Motor neuron (in vitro differentiated cells): ENCODE measurements at regions not wholly inside any gene's neighbourhood (a gene's known extent, or its start where the extent isn't known, plus 50 kb on each side); places are given as distances from the start of the nearest gene placed in this dataset.

Experiments used
- ATAC-seq, 8 experiments: fragments of 200-7000 bp; cut with Tn5 transposase; replicated peaks in 6 of 8; 2 replicates each; pipeline ENCODE4 v1.8.0; 2021; ENCODE audit warnings: mild to moderate bottlenecking in 8 of 8, moderate library complexity in 8 of 8
- H3K27ac ChIP-seq, 2 donors: fragments of 250-450 bp; sonication (Bioruptor Pico); 2 replicates each; pipeline ENCODE4 v1.9.0; 2021; ENCODE audit warnings: antibody characterized with exemption in 2 of 2, mild to moderate bottlenecking in 2 of 2, moderate library complexity in 1 of 2
- H3K4me1 ChIP-seq, 2 donors: fragments of 250-450 bp; sonication (Bioruptor Pico); replicated peaks in 1 of 2; 2 replicates each; pipeline ENCODE4 v1.6.1; 2021; ENCODE audit warnings: antibody characterized with exemption in 2 of 2, mild to moderate bottlenecking in 2 of 2, moderate library complexity in 1 of 2
- H3K4me3 ChIP-seq, 5 donors: fragments of 250-450 bp; sonication (Bioruptor Pico); 2 replicates each; pipeline ENCODE4 v1.9.0; 2021; ENCODE audit warnings: antibody characterized with exemption in 5 of 5, mild to moderate bottlenecking in 5 of 5, moderate library complexity in 4 of 5
- WGBS, 10 experiments: fragments of 450-650 bp; shearing (Covaris generic); methylation state at CpG; one replicate each; pipeline ENCODE4 v1.0.0; 2022; 5-methylcytosine and 5-hydroxymethylcytosine counted together
- in situ Hi-C, 9 experiments: fragments of 400-800 bp; cut with MboI; loops; one replicate each; pipeline ENCODE4 v1.15.0; 2021; ENCODE audit warnings: low sequenced_read_pairs in 9 of 9, low pct_unique_long_range_greater_than_20kb in 2 of 9; ENCODE audit not compliant: unreplicated experiment in 9 of 9

DNA sequence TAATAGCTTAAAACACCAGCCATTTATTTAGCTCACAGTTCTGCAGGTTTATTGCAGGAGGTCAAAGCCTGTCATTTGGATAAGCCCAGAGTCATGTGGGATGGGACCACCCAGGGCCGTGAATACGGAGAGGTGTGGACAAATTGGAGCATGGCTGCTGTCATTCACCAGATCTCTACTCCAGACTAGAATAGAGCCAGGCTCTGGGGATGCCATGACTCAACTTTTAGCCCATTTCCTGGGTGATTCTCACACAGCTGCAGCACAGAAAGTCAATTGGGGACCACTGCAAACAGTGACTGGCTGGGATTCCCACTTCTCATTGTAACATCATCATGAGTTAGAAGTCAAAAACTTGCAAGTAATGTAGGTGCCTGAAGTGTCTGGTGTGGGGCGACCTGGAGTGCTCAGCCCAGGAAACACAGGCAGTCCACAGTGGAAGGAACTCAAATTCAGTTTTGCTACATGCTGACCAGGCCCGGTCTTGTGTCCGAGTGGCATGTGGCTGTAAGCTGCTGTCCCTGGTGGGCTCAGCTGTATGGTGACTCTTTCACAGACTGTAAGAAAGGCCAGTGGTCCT lies 174.3 kb downstream of the SCP2D1 start:
- H3K27ac ChIP-seq: no peak overlapping the region
- in situ Hi-C loops: no loop called here
- H3K4me3 ChIP-seq: no peak overlapping the region
- WGBS, 10 experiments: 86 to 100% (median 95%) methylated on average over 1 to 3 of the region's 5 CpGs; no CpG with 5 or more reads in 6 of the 10 experiments
- H3K4me1 ChIP-seq: no peaks in the 10 kb centered on the region
- ATAC-seq: no peak

DNA sequence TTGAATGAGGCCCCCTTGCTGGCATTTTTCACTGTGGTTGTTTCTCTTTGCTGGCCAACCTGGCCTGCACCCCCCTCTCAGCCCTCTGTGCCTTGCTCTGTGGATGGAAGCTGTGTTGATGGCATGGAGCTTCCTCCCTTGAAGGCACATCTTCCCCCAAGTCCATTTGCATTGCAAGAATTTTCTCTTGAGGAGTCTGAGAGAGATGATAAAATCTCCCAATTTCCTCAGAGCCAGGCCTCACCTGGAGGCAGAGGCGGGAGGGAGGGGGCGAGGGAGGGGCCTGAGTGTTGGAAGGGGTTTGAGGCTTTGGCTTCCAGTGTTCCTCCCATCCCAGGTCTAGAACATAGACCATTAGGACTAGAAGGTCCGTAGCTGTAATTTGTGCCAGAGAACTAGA lies 175.1 kb downstream of the SCP2D1 start:
- Histone ChIP-seq H3K27ac (no peak overlapping the region), H3K4me1 (no peaks in the 10 kb centered on the region), H3K4me3 (no peak overlapping the region)
- 60% methylated on average over 1 of the region's 3 CpGs; no CpG with 5 or more reads in 9 of the 10 experiments for WGBS, 10 experiments
- in situ Hi-C loops: no loop called here
- no peak for ATAC-seq

DNA sequence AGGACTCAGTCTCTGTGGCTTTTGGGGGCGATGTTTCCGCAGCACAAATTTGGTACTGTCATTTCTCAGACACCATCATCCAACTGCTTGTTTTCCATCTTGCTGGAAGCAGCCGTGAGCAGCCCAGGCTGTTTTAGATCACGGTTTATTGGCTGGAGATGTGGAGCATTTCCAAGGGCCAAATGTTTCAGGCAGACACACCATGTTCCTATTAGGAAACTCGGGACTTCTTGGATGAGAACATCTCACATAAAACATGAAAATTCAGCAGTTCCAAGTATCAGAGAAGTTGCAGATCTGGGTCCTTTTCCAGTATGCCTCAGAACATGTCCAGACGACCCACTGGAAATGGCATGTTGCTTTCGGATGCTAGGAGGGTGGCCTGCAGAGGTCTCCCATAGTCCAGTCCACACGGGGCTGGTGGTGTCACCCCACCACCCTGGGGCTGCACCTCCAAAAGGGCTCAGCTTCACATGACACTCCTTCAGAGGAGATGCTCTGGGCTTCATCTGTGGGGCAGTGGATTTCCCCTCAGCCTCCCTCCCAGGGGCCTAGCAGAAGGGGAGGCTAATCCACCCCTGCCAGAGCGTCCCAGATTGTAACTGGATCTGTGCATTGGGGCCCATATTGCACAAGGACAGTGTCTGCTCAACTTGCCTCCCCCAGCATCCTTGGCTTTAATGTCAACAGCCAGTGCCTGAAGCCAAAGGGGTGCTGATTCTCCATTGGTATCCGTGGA lies 176.3 kb downstream of the SCP2D1 start:
- in situ Hi-C loops: no loop called here
- ATAC-seq: peak in 1 of 8 experiments; percentile 26
- H3K4me1 ChIP-seq: no peaks in the 10 kb centered on the region
- WGBS, 10 experiments: 0 to 93% (median 64%) methylated on average over 2 to 9 of the region's 10 CpGs; no CpG with 5 or more reads in 2 of the 10 experiments
- no peak overlapping the region for H3K4me3 ChIP-seq
- H3K27ac ChIP-seq: no peak overlapping the region

- ATAC-seq: no peak
- WGBS, 10 experiments: 0 to 67% (median 25%) methylated on average over 1 to 2 of the region's 2 CpGs; no CpG with 5 or more reads in 5 of the 10 experiments
- in situ Hi-C loops: no loop called here
Observed at GRCh38 chr20:18991012-18991411, 177.4 kb downstream of the SCP2D1 start.

DNA sequence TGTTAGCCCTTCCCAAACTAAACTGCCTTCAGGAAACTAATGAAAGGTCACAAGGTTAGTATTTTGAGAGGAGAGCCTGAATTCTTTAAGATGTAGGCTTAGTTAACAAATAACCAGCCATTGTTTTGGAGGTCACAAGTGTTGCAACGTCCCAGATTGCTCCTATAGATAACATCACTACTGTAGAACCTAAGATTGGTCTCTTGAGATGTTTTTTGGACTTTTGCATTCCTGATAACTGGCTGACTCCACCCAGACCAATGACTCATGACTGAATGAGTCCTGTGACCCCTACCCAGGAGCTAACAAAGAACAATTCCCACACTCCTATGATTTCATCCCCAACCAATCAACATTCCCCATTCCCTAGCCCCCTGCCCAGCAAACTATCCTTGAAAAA lies 178.8 kb downstream of the SCP2D1 start:
- H3K27ac ChIP-seq: no peak overlapping the region
- ATAC-seq: peak in 2 of 8 experiments; percentile 45 to 69
- H3K4me1 ChIP-seq: no peaks in the 10 kb centered on the region
- no peak overlapping the region for H3K4me3 ChIP-seq
- 17 to 50% (median 17%) methylated on average over 1 of the region's 1 CpG; no CpG with 5 or more reads in 6 of the 10 experiments for WGBS, 10 experiments
- in situ Hi-C loops: no loop called here

More at GRCh38 chr20:18991012-18991411, 177.4 kb downstream of the SCP2D1 start:
- Histone ChIP-seq H3K4me3 (no peak overlapping the region), H3K4me1 (no peaks in the 10 kb centered on the region), H3K27ac (no peak overlapping the region)

DNA sequence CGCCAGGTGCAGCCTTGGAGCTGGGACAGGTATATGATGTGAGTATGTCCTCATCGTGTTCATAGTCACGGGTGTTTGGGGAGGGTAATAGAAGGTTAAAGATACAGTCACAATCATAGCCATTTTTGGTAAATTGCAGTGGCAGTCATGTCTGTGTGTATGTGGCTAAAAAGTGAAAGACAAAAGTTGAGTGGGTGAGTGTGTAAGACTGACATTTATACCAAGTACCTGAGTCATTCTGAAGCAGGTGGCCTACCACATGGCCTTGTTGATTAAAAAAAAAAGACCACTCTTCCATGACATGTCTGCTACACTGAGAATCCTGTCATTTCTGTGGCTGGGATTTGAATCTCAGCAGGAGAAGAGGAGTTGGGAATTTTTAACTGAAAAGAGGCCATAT lies 181.9 kb downstream of the SCP2D1 start:
- Histone ChIP-seq H3K27ac (no peak overlapping the region), H3K4me3 (no peak overlapping the region), H3K4me1 (no peaks in the 10 kb centered on the region)
- ATAC-seq: no peak
- WGBS, 10 experiments: 0 to 100% (median 67%) methylated on average over 1 to 3 of the region's 3 CpGs; no CpG with 5 or more reads in 6 of the 10 experiments
- in situ Hi-C loops: no loop called here

DNA sequence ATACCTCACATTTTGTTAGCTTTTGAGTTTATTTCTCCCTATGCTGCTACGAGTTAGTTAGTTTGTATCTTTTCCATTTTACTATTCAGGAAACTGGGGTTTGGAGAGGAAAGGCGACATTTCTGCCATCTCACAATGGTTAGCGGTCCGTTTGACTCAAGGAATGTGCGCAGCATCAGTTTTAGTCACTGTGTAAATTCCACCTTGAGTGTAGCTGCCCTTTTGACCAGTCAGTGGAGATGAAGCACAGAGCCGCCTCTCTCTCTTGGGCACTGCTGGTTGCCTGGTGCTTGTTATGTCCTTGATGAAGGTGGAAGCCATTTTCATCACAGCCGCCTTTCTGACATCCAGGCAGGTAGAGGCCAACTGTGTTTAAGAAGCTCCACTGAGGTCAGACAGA lies 185.5 kb downstream of the SCP2D1 start:
- H3K4me3 ChIP-seq: no peak overlapping the region
- in situ Hi-C loops: no loop called here
- no peak for ATAC-seq
- no peak overlapping the region for H3K27ac ChIP-seq
- H3K4me1 ChIP-seq: no peaks in the 10 kb centered on the region
- 43 to 100% (median 90%) methylated on average over 1 to 7 of the region's 7 CpGs; no CpG with 5 or more reads in 1 of the 10 experiments for WGBS, 10 experiments

DNA sequence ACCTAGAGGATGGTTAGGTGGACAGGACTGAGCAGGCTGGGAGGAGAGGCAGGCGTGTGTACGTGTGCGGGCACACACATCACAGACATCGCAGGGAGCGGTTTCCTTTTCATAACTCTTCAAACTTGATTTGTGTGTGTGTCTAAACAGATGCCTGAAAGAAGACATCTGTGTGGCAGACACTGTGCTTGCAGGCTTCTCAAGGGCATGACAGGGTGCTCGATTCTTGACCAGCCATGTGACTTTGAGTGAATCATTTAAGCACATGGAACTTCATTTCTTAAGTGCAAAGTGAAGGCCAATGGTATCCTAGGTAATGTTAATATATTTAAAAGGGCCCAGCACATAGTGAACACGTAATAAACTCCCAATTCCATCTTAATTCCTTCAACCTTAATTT lies 186.5 kb downstream of the SCP2D1 start:
- no peak overlapping the region for H3K4me3 ChIP-seq
- no peak overlapping the region for H3K27ac ChIP-seq
- WGBS, 10 experiments: 0 to 100% (median 50%) methylated on average over 1 to 7 of the region's 7 CpGs
- in situ Hi-C loops: no loop called here
- peak in 2 of 8 experiments; percentile 67 to 68 for ATAC-seq
- H3K4me1 ChIP-seq: no peaks in the 10 kb centered on the region

DNA sequence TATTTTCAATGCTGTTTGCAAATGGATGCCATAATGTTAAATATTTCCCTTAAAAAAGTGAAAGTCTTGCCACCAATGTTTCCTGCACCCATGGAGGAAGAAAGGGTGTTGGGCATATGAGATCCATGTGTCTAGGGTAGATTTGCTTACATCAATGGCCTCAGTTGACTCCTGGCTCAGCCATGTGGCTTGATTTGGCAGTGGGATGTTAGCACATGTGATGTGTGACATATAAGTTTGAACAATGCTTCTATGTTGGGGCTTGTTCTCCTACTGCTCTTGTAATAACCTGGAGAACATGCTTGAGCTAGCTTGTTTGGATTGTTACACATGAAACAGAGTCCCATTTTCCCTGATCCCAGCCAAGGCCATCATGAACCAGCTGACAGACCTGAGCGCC lies 187.6 kb downstream of the SCP2D1 start:
- Histone ChIP-seq H3K4me3 (no peak overlapping the region), H3K27ac (no peak overlapping the region), H3K4me1 (no peaks in the 10 kb centered on the region)
- in situ Hi-C loops: no loop called here
- WGBS, 10 experiments: 40 to 100% (median 86%) methylated on average over 1 of the region's 1 CpG; no CpG with 5 or more reads in 5 of the 10 experiments
- no peak for ATAC-seq

DNA sequence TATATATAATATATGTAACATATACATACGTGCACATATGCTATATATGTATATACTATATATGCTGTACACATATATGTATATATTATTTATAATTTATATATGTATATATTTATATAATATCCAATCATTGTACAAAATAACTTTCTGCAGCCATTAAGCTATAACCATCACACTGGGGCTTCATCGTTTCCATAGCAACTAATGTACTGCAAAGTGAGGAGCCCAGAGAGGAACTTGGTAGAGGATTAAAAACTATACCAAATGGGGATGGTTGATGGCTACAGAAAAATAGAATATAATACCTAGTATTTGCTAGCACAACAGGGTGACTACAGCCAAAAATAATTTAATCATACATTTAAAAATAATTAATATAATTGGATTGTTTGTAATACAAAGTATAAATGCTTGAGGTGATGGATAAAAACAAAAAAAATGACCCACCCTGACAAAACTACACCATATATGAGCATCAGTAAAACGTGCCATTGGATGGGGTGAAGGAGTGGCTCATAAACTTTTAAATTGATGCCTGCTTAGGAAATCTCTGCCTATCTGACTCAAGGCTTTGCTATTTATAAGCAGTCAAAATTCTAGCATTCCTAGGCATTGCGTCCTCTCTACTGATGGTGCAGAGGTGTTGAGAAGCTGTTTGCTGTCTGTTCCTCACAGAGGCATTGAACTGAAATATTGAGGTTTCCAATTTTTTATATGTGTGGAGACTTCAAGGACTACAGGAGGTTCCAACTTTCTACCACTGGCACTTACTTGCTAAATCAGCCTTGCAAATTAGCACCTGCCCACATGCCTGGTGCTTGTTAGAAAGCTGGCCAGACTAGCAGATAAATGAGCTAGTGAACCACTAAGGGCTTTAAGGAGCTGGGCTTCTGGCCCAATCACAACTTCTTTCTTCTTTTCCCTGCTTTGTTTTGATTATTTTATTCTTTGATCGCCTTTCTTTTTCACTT lies 190.1 kb downstream of the SCP2D1 start:
- no peaks in the 10 kb centered on the region for H3K4me1 ChIP-seq
- WGBS, 10 experiments: 22 to 87% (median 69%) methylated on average over 1 to 5 of the region's 5 CpGs
- no peak overlapping the region for H3K4me3 ChIP-seq
- in situ Hi-C loops: no loop called here
- no peak overlapping the region for H3K27ac ChIP-seq
- ATAC-seq: peak in 2 of 8 experiments; percentile 53 to 64

GRCh38 chr20:19004975-19005374 lies 191.4 kb downstream of the SCP2D1 start:
- H3K4me1 ChIP-seq: no peaks in the 10 kb centered on the region
- H3K27ac ChIP-seq: no peak overlapping the region
- no peak for ATAC-seq
- 13 to 93% (median 80%) methylated on average over 2 to 5 of the region's 6 CpGs; no CpG with 5 or more reads in 3 of the 10 experiments for WGBS, 10 experiments
- in situ Hi-C loops: no loop called here
- H3K4me3 ChIP-seq: no peak overlapping the region

GRCh38 chr20:19008497-19008896 lies 194.9 kb downstream of the SCP2D1 start:
- ATAC-seq: no peak
- 0 to 81% (median 37%) methylated on average over 1 to 5 of the region's 5 CpGs for WGBS, 10 experiments
- no peak overlapping the region for H3K27ac ChIP-seq
- H3K4me1 ChIP-seq: no peaks in the 10 kb centered on the region
- in situ Hi-C loops: no loop called here
- H3K4me3 ChIP-seq: no peak overlapping the region
